ENCODE measurements at regions not wholly inside any gene's neighbourhood (a gene's known extent, or its start where the extent isn't known, plus 50 kb on each side); places are given as distances from the start of the nearest gene placed in this dataset.

- DNase-seq (ENCODE audit: extremely low spot score): no peak
- ChIA-PET POLR2A (no interaction called here), CTCF (no interaction called here)
- no peak for TF ChIP-seq FOXM1 (IDR thresholded peaks at IDR 0.05; ENCODE audit: borderline replicate concordance)
- TF ChIP-seq ARNT (IDR thresholded peaks at IDR 0.05): no peak
- no peak for TF ChIP-seq FOXA1 (IDR thresholded peaks at IDR 0.05)
- no peak for TF ChIP-seq BHLHE40 (IDR thresholded peaks at IDR 0.05; ENCODE audit: borderline replicate concordance)
- TF ChIP-seq CTBP1 (IDR thresholded peaks at IDR 0.05; ENCODE audit: borderline replicate concordance): no peak
- TF ChIP-seq NFRKB (IDR thresholded peaks at IDR 0.05): no peak
- TF ChIP-seq L3MBTL2 (conservative IDR thresholded peaks at IDR 0.05): no peak
- TF ChIP-seq SUZ12 (IDR thresholded peaks at IDR 0.05): no peak
- TF ChIP-seq TARDBP (IDR thresholded peaks at IDR 0.05): no peak
- no peak for TF ChIP-seq FOXK2 (IDR thresholded peaks at IDR 0.05)
- TF ChIP-seq ELF4 (IDR thresholded peaks at IDR 0.05): no peak
- no peak for TF ChIP-seq LEF1 (IDR thresholded peaks at IDR 0.05; ENCODE audit: borderline replicate concordance)
- no peak for TF ChIP-seq HDGF (IDR thresholded peaks at IDR 0.05; ENCODE audit: borderline replicate concordance)
- no peak for TF ChIP-seq SP1 (IDR thresholded peaks at IDR 0.05)
Observed at GRCh38 chr5:109951758-109952157, 262.0 kb downstream of the MAN2A1 start.

GRCh38 chr5:109953761-109954160 lies 264.0 kb downstream of the MAN2A1 start:
- TF ChIP-seq ARNT (IDR thresholded peaks at IDR 0.05) (no peak), L3MBTL2 (conservative IDR thresholded peaks at IDR 0.05) (no peak), PKNOX1 (IDR thresholded peaks at IDR 0.05) (no peak), ZNF384 (IDR thresholded peaks at IDR 0.05) (no peak), TARDBP (IDR thresholded peaks at IDR 0.05) (no peak), BHLHE40 (IDR thresholded peaks at IDR 0.05; ENCODE audit: borderline replicate concordance) (no peak), CTBP1 (IDR thresholded peaks at IDR 0.05; ENCODE audit: borderline replicate concordance) (no peak), SP1 (IDR thresholded peaks at IDR 0.05) (no peak), SUZ12 (IDR thresholded peaks at IDR 0.05) (no peak), ELF4 (IDR thresholded peaks at IDR 0.05) (no peak), FOXK2 (IDR thresholded peaks at IDR 0.05) (no peak), HDGF (IDR thresholded peaks at IDR 0.05; ENCODE audit: borderline replicate concordance) (no peak), FOXM1 (IDR thresholded peaks at IDR 0.05; ENCODE audit: borderline replicate concordance) (no peak), NFRKB (IDR thresholded peaks at IDR 0.05) (no peak), FOXA1 (IDR thresholded peaks at IDR 0.05) (no peak), LEF1 (IDR thresholded peaks at IDR 0.05; ENCODE audit: borderline replicate concordance) (no peak)
- CTCF ChIA-PET: no interaction called here
- POLR2A ChIA-PET: no interaction called here
- no peak for DNase-seq (ENCODE audit: extremely low spot score)

- CTCF ChIA-PET: interaction anchor here (0.6 kb wide), 1 partner anchor 27 kb away, joined by 3 read pairs; no protein-coding TSS in a partner anchor
- TF ChIP-seq L3MBTL2 (conservative IDR thresholded peaks at IDR 0.05): no peak
- no peak for TF ChIP-seq SP1 (IDR thresholded peaks at IDR 0.05)
- TF ChIP-seq TARDBP (IDR thresholded peaks at IDR 0.05): no peak
- no peak for TF ChIP-seq HDGF (IDR thresholded peaks at IDR 0.05; ENCODE audit: borderline replicate concordance)
- no peak for TF ChIP-seq FOXA1 (IDR thresholded peaks at IDR 0.05)
- POLR2A ChIA-PET: no interaction called here
- no peak for DNase-seq (ENCODE audit: extremely low spot score)
Observed at GRCh38 chr5:109956884-109957283, 267.2 kb downstream of the MAN2A1 start.

- ChIA-PET POLR2A (no interaction called here), CTCF (no interaction called here)
- TF ChIP-seq ELF4 (IDR thresholded peaks at IDR 0.05) (no peak), NFRKB (IDR thresholded peaks at IDR 0.05) (no peak), LEF1 (IDR thresholded peaks at IDR 0.05; ENCODE audit: borderline replicate concordance) (no peak), PKNOX1 (IDR thresholded peaks at IDR 0.05) (no peak), FOXK2 (IDR thresholded peaks at IDR 0.05) (no peak), SP1 (IDR thresholded peaks at IDR 0.05) (no peak), L3MBTL2 (conservative IDR thresholded peaks at IDR 0.05) (no peak), FOXM1 (IDR thresholded peaks at IDR 0.05; ENCODE audit: borderline replicate concordance) (no peak), CTBP1 (IDR thresholded peaks at IDR 0.05; ENCODE audit: borderline replicate concordance) (no peak), HDGF (IDR thresholded peaks at IDR 0.05; ENCODE audit: borderline replicate concordance) (no peak), BHLHE40 (IDR thresholded peaks at IDR 0.05; ENCODE audit: borderline replicate concordance) (no peak), SUZ12 (IDR thresholded peaks at IDR 0.05) (no peak), TARDBP (IDR thresholded peaks at IDR 0.05) (no peak), ZNF384 (IDR thresholded peaks at IDR 0.05) (no peak), FOXA1 (IDR thresholded peaks at IDR 0.05) (no peak), ARNT (IDR thresholded peaks at IDR 0.05) (no peak)
- no peak for DNase-seq (ENCODE audit: extremely low spot score)
Observed at GRCh38 chr5:109958082-109958481, 268.4 kb downstream of the MAN2A1 start.

- ChIA-PET POLR2A (no interaction called here), CTCF (interaction anchor here (0.7 kb wide), 1 partner anchor 17 kb away, joined by 3 read pairs; no protein-coding TSS in a partner anchor)
- TF ChIP-seq L3MBTL2 (conservative IDR thresholded peaks at IDR 0.05): no peak
- no peak for TF ChIP-seq HDGF (IDR thresholded peaks at IDR 0.05; ENCODE audit: borderline replicate concordance)
- no peak for TF ChIP-seq SUZ12 (IDR thresholded peaks at IDR 0.05)
- TF ChIP-seq SP1 (IDR thresholded peaks at IDR 0.05): no peak
- TF ChIP-seq FOXK2 (IDR thresholded peaks at IDR 0.05): no peak
- no peak for TF ChIP-seq BHLHE40 (IDR thresholded peaks at IDR 0.05; ENCODE audit: borderline replicate concordance)
- no peak for TF ChIP-seq ARNT (IDR thresholded peaks at IDR 0.05)
- TF ChIP-seq FOXM1 (IDR thresholded peaks at IDR 0.05; ENCODE audit: borderline replicate concordance): no peak
- no peak for TF ChIP-seq PKNOX1 (IDR thresholded peaks at IDR 0.05)
- no peak for TF ChIP-seq FOXA1 (IDR thresholded peaks at IDR 0.05)
- TF ChIP-seq CTBP1 (IDR thresholded peaks at IDR 0.05; ENCODE audit: borderline replicate concordance): no peak
- TF ChIP-seq LEF1 (IDR thresholded peaks at IDR 0.05; ENCODE audit: borderline replicate concordance): no peak
- TF ChIP-seq NFRKB (IDR thresholded peaks at IDR 0.05): no peak
- no peak for TF ChIP-seq TARDBP (IDR thresholded peaks at IDR 0.05)
- no peak for DNase-seq (ENCODE audit: extremely low spot score)
Observed at GRCh38 chr5:109959652-109960051, 269.9 kb downstream of the MAN2A1 start.

- ChIA-PET CTCF (no interaction called here), POLR2A (no interaction called here)
- DNase-seq (ENCODE audit: extremely low spot score): no peak
- no peak for TF ChIP-seq PKNOX1 (IDR thresholded peaks at IDR 0.05)
- no peak for TF ChIP-seq ZNF384 (IDR thresholded peaks at IDR 0.05)
- no peak for TF ChIP-seq LEF1 (IDR thresholded peaks at IDR 0.05; ENCODE audit: borderline replicate concordance)
- TF ChIP-seq FOXM1 (IDR thresholded peaks at IDR 0.05; ENCODE audit: borderline replicate concordance): no peak
- TF ChIP-seq CTBP1 (IDR thresholded peaks at IDR 0.05; ENCODE audit: borderline replicate concordance): no peak
- TF ChIP-seq SP1 (IDR thresholded peaks at IDR 0.05): no peak
- no peak for TF ChIP-seq TARDBP (IDR thresholded peaks at IDR 0.05)
- TF ChIP-seq FOXA1 (IDR thresholded peaks at IDR 0.05): no peak
- TF ChIP-seq ARNT (IDR thresholded peaks at IDR 0.05): no peak
- no peak for TF ChIP-seq SUZ12 (IDR thresholded peaks at IDR 0.05)
- no peak for TF ChIP-seq FOXK2 (IDR thresholded peaks at IDR 0.05)
- TF ChIP-seq ELF4 (IDR thresholded peaks at IDR 0.05): no peak
- TF ChIP-seq BHLHE40 (IDR thresholded peaks at IDR 0.05; ENCODE audit: borderline replicate concordance): no peak
Observed at GRCh38 chr5:109961751-109962150, 272.0 kb downstream of the MAN2A1 start.

Measured in HEK293T (cell line).